ENCODE measurements at regions not wholly inside any gene's neighbourhood (a gene's known extent, or its start where the extent isn't known, plus 50 kb on each side); places are given as distances from the start of the nearest gene placed in this dataset.
A peak's percentile ranks its signal among the peaks of the same experiment; 100 is the strongest.

- intact Hi-C loops (cut with micrococcal nuclease; ENCODE audit: unreplicated experiment), result no loop called here
- POLR2A ChIA-PET, result no interaction called here
These were observed 910.1 kb downstream of the TBC1D22A start for GRCh38 chr22:47672526-47672925.

GRCh38 chr22:47665151-47665550 lies 902.7 kb downstream of the TBC1D22A start:
- Histone ChIP-seq H3K27ac (ENCODE audit: extremely low read length, insufficient read depth, low read length) (no peak overlapping the region), H3K4me3 (replicated peaks in 1 of 3; ENCODE audit: insufficient read depth in 1 of 3, low read depth in 2 of 3, low read length in 3 of 3) (no peak overlapping the region), H2AFZ (ENCODE audit: low read length) (no peak overlapping the region), H3K79me2 (ENCODE audit: insufficient read depth, low read length) (no peaks in the 10 kb centered on the region), H4K20me1 (ENCODE audit: insufficient read depth, low read length) (no peaks in the 10 kb centered on the region), H3K9ac (ENCODE audit: insufficient read depth, low read depth, low read length) (no peak overlapping the region), H3K36me3 (replicated peaks in 1 of 2; ENCODE audit: control insufficient read depth in 1 of 2, insufficient read depth in 2 of 2, low read length in 2 of 2) (no peaks in the 10 kb centered on the region), H3K4me1 (ENCODE audit: insufficient read depth, low read length) (no peaks in the 10 kb centered on the region), H3K9me3 (ENCODE audit: low read length) (peaks cover 47% of the 10 kb centered on the region), H3K27me3 (ENCODE audit: control insufficient read depth in 1 of 2, insufficient read depth in 2 of 2, low read length in 2 of 2) (no peaks in the 10 kb centered on the region), H3K4me2 (ENCODE audit: low read depth, low read length) (no peak overlapping the region)
- DNase-seq (ENCODE audit: low spot score), result no peak
- FAIRE-seq, result no peak
- in situ Hi-C loops (cut with HindIII; ENCODE audit: extremely low pct_ligation_motif_present, low pct_unique_long_range_greater_than_20kb) (no loop called here), intact Hi-C loops (cut with micrococcal nuclease; ENCODE audit: unreplicated experiment) (no loop called here)
- 25% methylated on average over 4 of the region's 4 CpGs for WGBS (ENCODE audit: low lambda C conversion rate)
- ATAC-seq, result no peak
- CTCF ChIA-PET (ENCODE audit: low intra/inter-chr PET ratio, low total read pairs), result no interaction called here
- BruUV-seq (replicated peaks), result no TSS peak
- POLR2A ChIA-PET, result no interaction called here
- no peak for TF ChIP-seq ZNF7 (CRISPR knock-in tag; IDR thresholded peaks at IDR 0.05)
- peak; percentile 78; the same call in 1 of the 2 replicates for TF ChIP-seq GZF1 (CRISPR knock-in tag; IDR thresholded peaks at IDR 0.05)
- no peak for TF ChIP-seq ZNF598 (CRISPR knock-in tag; IDR thresholded peaks at IDR 0.05; ENCODE audit: borderline replicate concordance)

More at GRCh38 chr22:47672526-47672925, 910.1 kb downstream of the TBC1D22A start:
- H3K4me3 ChIP-seq (replicated peaks in 1 of 3; ENCODE audit: insufficient read depth in 1 of 3, low read depth in 2 of 3, low read length in 3 of 3), result no peak overlapping the region
- no peak overlapping the region for H3K4me2 ChIP-seq (ENCODE audit: low read depth, low read length)
- CTCF ChIA-PET (ENCODE audit: low intra/inter-chr PET ratio, low total read pairs), result no interaction called here
- no TSS peak for BruUV-seq (replicated peaks)
- no peak overlapping the region for H2AFZ ChIP-seq (ENCODE audit: low read length)
- no peak for TF ChIP-seq ZNF230 (CRISPR knock-in tag; IDR thresholded peaks at IDR 0.05)
- TF ChIP-seq HOMEZ (CRISPR knock-in tag; IDR thresholded peaks at IDR 0.05; ENCODE audit: low read depth), result no peak
- no peak for TF ChIP-seq ATF3 (CRISPR knock-in tag; IDR thresholded peaks at IDR 0.05)
- TF ChIP-seq KDM6A (CRISPR knock-in tag; IDR thresholded peaks at IDR 0.05; ENCODE audit: low read depth), result no peak
- no peak for TF ChIP-seq SIN3B (IDR thresholded peaks at IDR 0.05; ENCODE audit: low read length)
- no peaks in the 10 kb centered on the region for H3K79me2 ChIP-seq (ENCODE audit: insufficient read depth, low read length)
- no peaks in the 10 kb centered on the region for H3K4me1 ChIP-seq (ENCODE audit: insufficient read depth, low read length)
- FAIRE-seq (no peak), ATAC-seq (no peak), DNase-seq (ENCODE audit: low spot score) (no peak)
- in situ Hi-C loops (cut with HindIII; ENCODE audit: extremely low pct_ligation_motif_present, low pct_unique_long_range_greater_than_20kb), result no loop called here
- H4K20me1 ChIP-seq (ENCODE audit: insufficient read depth, low read length), result no peaks in the 10 kb centered on the region
- peaks cover 0 to 14% of the 10 kb centered on the region in 2 experiments; a peak in 1 of 5 replicates for H3K27me3 ChIP-seq (ENCODE audit: control insufficient read depth in 1 of 2, insufficient read depth in 2 of 2, low read length in 2 of 2)
- 0 out of 2 replicates have a peak, but pooled peaks cover 10% of the 10 kb centered on the region for H3K9me3 ChIP-seq (ENCODE audit: low read length)
- H3K36me3 ChIP-seq (replicated peaks in 1 of 2; ENCODE audit: control insufficient read depth in 1 of 2, insufficient read depth in 2 of 2, low read length in 2 of 2), result no peaks in the 10 kb centered on the region
- H3K27ac ChIP-seq (ENCODE audit: extremely low read length, insufficient read depth, low read length), result no peak overlapping the region
- no peak overlapping the region for H3K9ac ChIP-seq (ENCODE audit: insufficient read depth, low read depth, low read length)
- WGBS (ENCODE audit: low lambda C conversion rate), result 0% methylated on average over 2 of the region's 9 CpGs

Data from HepG2 (cell line).